AG09319 (cell line): ENCODE measurements at regions not wholly inside any gene's neighbourhood (a gene's known extent, or its start where the extent isn't known, plus 50 kb on each side); places are given as distances from the start of the nearest gene placed in this dataset.

ENCODE experiments used
- DNase-seq: peaks from one replicate; pipeline ENCODE4 v3.0.0-alpha.2; 2010; ENCODE audit warnings: low read depth; ENCODE audit errors: extremely low read depth
- TF ChIP-seq, protein P1 (sequence below): IDR thresholded peaks from 2 replicates; pipeline ENCODE4 v1.5.1; 2011; ENCODE audit warnings: low read depth, mild to moderate bottlenecking, inconsistent platforms, low read length, moderate library complexity

DNA sequence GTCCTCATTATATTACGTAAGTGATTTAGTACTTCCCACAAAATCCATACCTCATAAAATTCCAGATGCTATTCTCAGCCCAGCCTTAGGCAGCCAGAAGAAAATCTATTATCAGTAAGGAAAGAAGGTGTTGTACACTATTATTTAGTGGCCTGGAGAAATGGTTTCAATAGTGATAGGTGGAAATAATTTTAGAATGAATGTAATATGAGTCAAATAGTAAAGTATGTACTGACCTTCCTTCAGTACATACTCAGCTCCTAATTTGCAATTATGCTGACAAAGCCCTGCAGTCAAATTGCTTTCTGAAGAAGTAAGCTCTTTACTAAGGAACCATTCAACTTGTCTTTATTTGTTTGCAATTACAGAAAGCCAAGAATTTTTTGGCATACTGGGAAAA is 409.2 kb downstream of the HTR1A start:
- no peak for DNase-seq
- TF ChIP-seq, protein P1, sequence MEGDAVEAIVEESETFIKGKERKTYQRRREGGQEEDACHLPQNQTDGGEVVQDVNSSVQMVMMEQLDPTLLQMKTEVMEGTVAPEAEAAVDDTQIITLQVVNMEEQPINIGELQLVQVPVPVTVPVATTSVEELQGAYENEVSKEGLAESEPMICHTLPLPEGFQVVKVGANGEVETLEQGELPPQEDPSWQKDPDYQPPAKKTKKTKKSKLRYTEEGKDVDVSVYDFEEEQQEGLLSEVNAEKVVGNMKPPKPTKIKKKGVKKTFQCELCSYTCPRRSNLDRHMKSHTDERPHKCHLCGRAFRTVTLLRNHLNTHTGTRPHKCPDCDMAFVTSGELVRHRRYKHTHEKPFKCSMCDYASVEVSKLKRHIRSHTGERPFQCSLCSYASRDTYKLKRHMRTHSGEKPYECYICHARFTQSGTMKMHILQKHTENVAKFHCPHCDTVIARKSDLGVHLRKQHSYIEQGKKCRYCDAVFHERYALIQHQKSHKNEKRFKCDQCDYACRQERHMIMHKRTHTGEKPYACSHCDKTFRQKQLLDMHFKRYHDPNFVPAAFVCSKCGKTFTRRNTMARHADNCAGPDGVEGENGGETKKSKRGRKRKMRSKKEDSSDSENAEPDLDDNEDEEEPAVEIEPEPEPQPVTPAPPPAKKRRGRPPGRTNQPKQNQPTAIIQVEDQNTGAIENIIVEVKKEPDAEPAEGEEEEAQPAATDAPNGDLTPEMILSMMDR = no peak

DNA sequence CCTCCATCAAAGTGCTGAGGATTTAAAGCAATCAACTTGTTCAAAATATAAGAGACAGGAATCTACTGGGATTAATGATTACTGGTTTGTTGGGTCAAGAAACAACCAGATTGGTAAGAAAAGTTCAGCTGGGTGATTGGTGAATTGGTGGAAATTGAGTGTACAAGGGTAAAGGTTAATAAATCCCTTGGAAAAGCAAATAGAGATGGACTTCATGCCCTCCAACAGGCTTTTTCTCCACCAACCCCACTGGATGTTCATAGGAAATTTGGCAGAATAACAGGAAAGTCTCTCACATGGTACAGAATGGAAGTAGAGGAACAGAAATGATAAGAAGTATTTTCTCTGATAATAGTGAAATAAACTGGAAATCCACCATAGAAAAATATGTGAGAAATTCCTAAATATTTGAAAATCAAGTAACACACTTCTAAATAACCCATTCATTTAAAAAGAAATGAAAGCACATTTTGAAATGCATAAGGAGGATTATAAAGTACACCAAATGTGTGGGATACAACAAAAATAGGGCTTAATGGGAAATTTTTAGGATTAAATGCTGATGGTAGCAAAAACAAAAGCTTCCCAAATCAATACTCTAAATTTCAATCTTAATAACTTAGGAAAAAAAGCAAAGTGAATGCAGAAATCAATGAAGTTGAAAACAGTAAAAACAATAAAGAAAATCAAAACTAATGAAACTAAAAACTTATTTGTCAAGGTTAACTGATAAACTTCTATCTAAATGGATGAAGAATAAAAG is 426.2 kb downstream of the HTR1A start:
- no peak for DNase-seq
- TF ChIP-seq, protein P1 = no peak

DNA sequence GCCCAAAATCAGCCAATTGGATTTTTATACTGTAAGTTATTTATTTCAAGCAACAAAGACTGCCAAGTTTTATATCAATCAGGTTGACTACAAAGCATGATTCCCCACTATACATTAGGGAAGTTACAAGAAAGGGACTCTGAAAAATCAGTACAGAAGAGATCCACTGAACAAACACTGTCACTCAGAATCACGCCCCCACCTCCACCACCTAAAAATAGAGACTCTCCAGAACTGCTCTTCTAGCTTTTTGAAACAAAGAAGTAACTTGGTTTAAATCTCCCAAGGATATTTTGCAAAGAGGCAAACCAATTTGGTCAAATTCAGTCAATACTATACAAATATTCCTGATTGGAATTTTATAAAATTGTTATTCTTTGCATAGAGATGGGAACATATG is 438.0 kb downstream of the HTR1A start:
- DNase-seq = no peak
- TF ChIP-seq, protein P1 = no peak

DNA sequence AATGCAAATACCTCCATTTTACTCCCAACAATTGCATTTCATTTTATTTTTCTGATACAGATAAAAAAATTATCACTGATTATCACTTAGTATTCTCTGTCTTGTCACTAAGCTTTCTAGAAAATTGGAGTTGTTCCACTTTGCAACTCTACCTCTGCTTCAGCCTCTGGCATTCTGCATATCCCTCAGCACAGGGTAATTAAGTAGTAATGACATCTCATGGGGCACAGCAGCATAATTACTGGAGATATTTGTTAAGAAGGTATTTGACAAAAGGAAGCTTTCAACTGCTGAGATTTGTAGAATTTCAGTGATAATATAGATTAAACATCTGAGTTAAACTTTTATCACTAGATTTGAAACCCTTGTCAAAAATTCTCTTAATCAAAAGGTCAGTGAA is 446.2 kb downstream of the HTR1A start:
- DNase-seq = no peak
- TF ChIP-seq, protein P1 = no peak

DNA sequence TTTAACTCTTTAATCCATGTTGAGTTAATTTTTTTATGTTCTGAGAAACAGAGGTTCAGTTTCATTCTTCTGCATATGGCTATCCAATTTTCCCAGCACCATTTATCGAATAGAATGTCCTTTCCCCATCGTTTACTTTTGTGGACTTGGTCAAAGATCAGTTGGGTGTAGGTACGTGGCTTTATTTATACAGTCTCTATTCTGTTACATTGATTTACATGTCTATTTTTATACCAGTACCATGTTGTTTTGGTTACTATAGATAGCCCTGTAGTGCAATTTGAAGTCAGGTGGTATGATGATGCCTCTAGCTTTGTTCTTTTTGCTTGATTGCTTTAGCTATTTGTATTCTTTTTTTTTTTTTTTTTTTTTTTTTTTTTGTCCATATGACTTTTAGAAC is 462.0 kb downstream of the HTR1A start:
- no peak for DNase-seq
- TF ChIP-seq, protein P1 = no peak

DNA sequence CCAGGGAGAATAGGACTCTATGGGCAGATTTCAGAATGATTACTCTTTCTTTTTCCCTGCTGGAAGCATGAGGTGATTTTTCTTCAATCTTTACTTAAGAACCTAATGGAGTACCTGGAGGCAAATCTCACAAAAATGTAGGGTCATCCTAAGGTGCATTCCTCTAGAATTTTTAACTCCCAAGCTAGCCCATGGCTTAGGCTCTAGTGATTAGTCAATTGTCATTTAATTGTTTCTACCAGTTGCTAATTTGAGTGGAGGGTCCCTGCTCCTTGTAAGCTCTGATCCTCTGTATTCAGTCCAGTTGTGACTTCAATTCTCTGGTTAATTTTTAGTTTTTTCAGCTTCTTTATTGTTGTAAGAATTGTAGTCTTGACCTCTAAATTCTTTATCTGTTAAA is 467.0 kb downstream of the HTR1A start:
- TF ChIP-seq, protein P1 = no peak
- DNase-seq = no peak

DNA sequence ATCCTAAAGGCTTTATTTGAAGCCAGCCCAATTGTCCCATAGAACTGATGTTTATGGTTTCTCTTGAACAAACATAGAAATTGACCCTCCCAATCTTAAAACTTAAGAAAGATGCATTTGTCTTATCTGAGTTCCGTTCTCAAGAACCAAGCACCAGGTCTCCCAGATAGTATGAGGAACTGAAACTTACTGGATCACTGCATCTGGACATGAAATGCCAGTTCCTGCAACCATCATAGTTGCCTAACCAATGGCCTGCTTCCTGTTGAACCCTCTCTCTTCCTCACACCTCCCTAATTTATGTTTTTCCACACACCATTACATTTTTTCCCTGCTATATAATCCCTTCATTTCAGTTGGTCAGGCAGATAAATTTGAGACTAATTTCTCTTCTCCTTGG is 478.9 kb downstream of the HTR1A start:
- TF ChIP-seq, protein P1 = no peak
- DNase-seq = no peak
